ENCODE measurements at regions not wholly inside any gene's neighbourhood (a gene's known extent, or its start where the extent isn't known, plus 50 kb on each side); places are given as distances from the start of the nearest gene placed in this dataset.
A peak's percentile ranks its signal among the peaks of the same experiment; 100 is the strongest.

- Histone ChIP-seq H3K4me1 (ENCODE audit: control insufficient read depth in 5 of 5, insufficient read depth in 5 of 5, low read length in 5 of 5) (peaks cover 0 to 6% (median 5%) of the 10 kb centered on the region in 5 donors), H3K9ac (ENCODE audit: low read length in 5 of 5) (no peak overlapping the region), H3K36me3 (ENCODE audit: control insufficient read depth in 5 of 5, insufficient read depth in 5 of 5, low read length in 5 of 5) (no peaks in the 10 kb centered on the region), H3K27me3 (ENCODE audit: control insufficient read depth in 5 of 5, insufficient read depth in 4 of 5, low read length in 5 of 5) (peaks cover 0 to 2% (median 0%) of the 10 kb centered on the region in 5 donors), H3K27ac (ENCODE audit: low read depth, low read length) (no peak overlapping the region), H3K4me3 (ENCODE audit: low read depth in 1 of 5, low read length in 5 of 5) (no peak overlapping the region), H3K9me3 (ENCODE audit: control insufficient read depth in 5 of 5, low read length in 5 of 5) (no peaks in the 10 kb centered on the region)
Measured at GRCh38 chr5:148730270-148730669, 75.9 kb upstream of the HTR4 start.

DNA sequence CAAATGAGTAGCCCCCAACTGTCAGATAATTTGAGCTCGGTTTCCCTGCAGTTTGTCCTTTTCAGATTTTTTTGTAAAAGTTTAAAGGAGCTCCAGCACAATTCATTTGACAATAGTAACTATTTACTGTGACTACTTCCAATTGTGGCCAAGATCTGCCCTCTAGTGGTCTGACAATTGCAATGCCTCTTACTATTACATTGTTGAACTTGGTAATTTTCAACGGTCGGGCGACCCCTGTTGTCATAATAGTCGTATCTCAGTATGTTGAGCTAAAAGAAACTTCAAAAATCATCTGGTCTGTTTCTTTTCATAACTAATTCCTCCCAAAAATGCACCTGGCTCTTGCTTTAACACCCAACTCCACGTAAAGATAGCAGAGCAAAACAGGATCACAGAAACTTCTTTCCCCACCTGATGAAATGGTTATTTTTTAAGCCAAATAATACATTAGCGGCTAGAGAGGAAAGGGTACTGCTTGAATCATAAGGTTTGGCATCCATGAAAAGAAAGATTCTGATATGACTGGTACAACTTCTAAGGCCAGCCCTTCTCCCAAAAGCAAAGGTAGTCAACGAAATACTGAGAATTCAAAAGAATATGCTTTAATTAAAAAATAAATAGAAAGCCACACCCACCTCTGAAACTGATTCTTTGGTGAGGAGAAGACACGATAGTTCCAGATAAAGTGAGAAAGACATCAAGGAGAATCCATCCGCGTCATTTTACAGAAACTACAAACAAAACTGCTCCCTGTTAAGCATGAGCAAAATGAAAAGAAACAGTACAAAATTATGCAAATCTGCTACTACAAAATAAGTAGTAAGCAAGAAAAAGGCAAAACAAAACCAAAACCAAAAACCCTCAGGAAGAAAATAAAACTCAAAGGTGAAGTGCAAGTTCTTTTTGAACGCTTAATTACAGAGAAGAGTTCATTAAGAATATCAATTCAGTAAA lies 76.9 kb upstream of the HTR4 start:
- peaks cover 2 to 12% (median 12%) of the 10 kb centered on the region in 5 donors for H3K4me1 ChIP-seq (ENCODE audit: control insufficient read depth in 5 of 5, insufficient read depth in 5 of 5, low read length in 5 of 5)
- H3K27ac ChIP-seq (ENCODE audit: low read depth, low read length) = no peak overlapping the region
- H3K9me3 ChIP-seq (ENCODE audit: control insufficient read depth in 5 of 5, low read length in 5 of 5) = no peaks in the 10 kb centered on the region
- no peaks in the 10 kb centered on the region for H3K27me3 ChIP-seq (ENCODE audit: control insufficient read depth in 5 of 5, insufficient read depth in 4 of 5, low read length in 5 of 5)
- H3K9ac ChIP-seq (ENCODE audit: low read length in 5 of 5) = no peak overlapping the region
- H3K36me3 ChIP-seq (ENCODE audit: control insufficient read depth in 5 of 5, insufficient read depth in 5 of 5, low read length in 5 of 5) = no peaks in the 10 kb centered on the region
- H3K4me3 ChIP-seq (ENCODE audit: low read depth in 1 of 5, low read length in 5 of 5) = peak overlapping the region in 3 of 5 donors; percentile 1 to 47 (median 26)

- Histone ChIP-seq H3K4me3 (ENCODE audit: low read depth in 1 of 5, low read length in 5 of 5) (no peak overlapping the region), H3K27me3 (ENCODE audit: control insufficient read depth in 5 of 5, insufficient read depth in 4 of 5, low read length in 5 of 5) (no peaks in the 10 kb centered on the region), H3K27ac (ENCODE audit: low read depth, low read length) (no peak overlapping the region), H3K9ac (ENCODE audit: low read length in 5 of 5) (no peak overlapping the region), H3K36me3 (ENCODE audit: control insufficient read depth in 5 of 5, insufficient read depth in 5 of 5, low read length in 5 of 5) (no peaks in the 10 kb centered on the region), H3K4me1 (ENCODE audit: control insufficient read depth in 5 of 5, insufficient read depth in 5 of 5, low read length in 5 of 5) (peaks cover 2 to 27% (median 26%) of the 10 kb centered on the region in 5 donors), H3K9me3 (ENCODE audit: control insufficient read depth in 5 of 5, low read length in 5 of 5) (no peaks in the 10 kb centered on the region)
Measured at GRCh38 chr5:148732692-148733091, 78.4 kb upstream of the HTR4 start.

DNA sequence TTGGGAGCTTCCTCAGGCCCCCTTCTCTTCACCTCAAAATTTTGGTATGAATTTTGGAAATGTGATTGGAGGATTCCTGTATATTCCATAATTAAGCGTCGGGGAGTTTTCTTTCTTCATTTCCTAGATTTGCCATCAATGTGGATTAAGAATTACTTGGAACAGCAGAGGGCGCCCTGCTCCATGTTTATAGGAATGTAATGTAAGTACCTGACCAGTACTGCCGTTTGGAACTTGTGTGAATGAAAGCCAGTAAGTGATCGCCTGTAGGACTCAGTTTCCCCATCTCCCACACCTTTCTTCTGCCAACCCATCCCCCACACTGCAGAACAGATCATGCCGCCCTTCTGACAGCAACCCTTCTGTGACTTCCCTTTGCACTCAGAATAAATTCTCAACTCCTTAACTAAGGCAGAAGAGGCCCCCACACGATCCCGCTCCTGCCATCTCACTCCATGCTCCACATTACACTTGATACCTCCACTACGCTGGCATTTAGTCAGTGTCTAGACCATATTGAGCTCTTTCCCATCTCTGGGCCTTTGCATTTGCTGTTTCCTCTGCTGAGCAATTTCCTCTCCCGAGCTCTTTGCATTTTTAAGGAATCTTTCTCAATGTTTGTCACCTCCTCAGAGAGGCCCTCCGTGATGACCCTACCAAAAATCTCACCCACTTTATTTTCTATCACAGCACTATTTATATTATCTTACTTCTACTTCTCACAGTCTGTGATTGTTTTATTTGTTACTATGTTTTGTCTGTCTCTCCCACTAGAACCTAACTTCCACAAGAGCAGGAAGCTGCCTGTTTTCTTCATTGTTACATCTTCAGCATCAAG lies 79.5 kb upstream of the HTR4 start:
- H3K4me3 ChIP-seq (ENCODE audit: low read depth in 1 of 5, low read length in 5 of 5) = peak overlapping the region in 1 of 5 donors; percentile 25
- no peaks in the 10 kb centered on the region for H3K9me3 ChIP-seq (ENCODE audit: control insufficient read depth in 5 of 5, low read length in 5 of 5)
- H3K36me3 ChIP-seq (ENCODE audit: control insufficient read depth in 5 of 5, insufficient read depth in 5 of 5, low read length in 5 of 5) = no peaks in the 10 kb centered on the region
- H3K9ac ChIP-seq (ENCODE audit: low read length in 5 of 5) = no peak overlapping the region
- no peaks in the 10 kb centered on the region for H3K27me3 ChIP-seq (ENCODE audit: control insufficient read depth in 5 of 5, insufficient read depth in 4 of 5, low read length in 5 of 5)
- peaks cover 2 to 37% (median 33%) of the 10 kb centered on the region in 5 donors for H3K4me1 ChIP-seq (ENCODE audit: control insufficient read depth in 5 of 5, insufficient read depth in 5 of 5, low read length in 5 of 5)
- no peak overlapping the region for H3K27ac ChIP-seq (ENCODE audit: low read depth, low read length)

- H3K9ac ChIP-seq (ENCODE audit: low read length in 5 of 5) = no peak overlapping the region
- no peaks in the 10 kb centered on the region for H3K36me3 ChIP-seq (ENCODE audit: control insufficient read depth in 5 of 5, insufficient read depth in 5 of 5, low read length in 5 of 5)
- H3K27ac ChIP-seq (ENCODE audit: low read depth, low read length) = no peak overlapping the region
- no peak overlapping the region for H3K4me3 ChIP-seq (ENCODE audit: low read depth in 1 of 5, low read length in 5 of 5)
- H3K27me3 ChIP-seq (ENCODE audit: control insufficient read depth in 5 of 5, insufficient read depth in 4 of 5, low read length in 5 of 5) = no peaks in the 10 kb centered on the region
- no peaks in the 10 kb centered on the region for H3K9me3 ChIP-seq (ENCODE audit: control insufficient read depth in 5 of 5, low read length in 5 of 5)
- peaks cover 5 to 44% (median 40%) of the 10 kb centered on the region in 5 donors for H3K4me1 ChIP-seq (ENCODE audit: control insufficient read depth in 5 of 5, insufficient read depth in 5 of 5, low read length in 5 of 5)
Measured at GRCh38 chr5:148734518-148734917, 80.2 kb upstream of the HTR4 start.

GRCh38 chr5:148735301-148735835 lies 81.0 kb upstream of the HTR4 start:
- Histone ChIP-seq H3K27me3 (ENCODE audit: control insufficient read depth in 5 of 5, insufficient read depth in 4 of 5, low read length in 5 of 5) (no peaks in the 10 kb centered on the region), H3K9me3 (ENCODE audit: control insufficient read depth in 5 of 5, low read length in 5 of 5) (no peaks in the 10 kb centered on the region), H3K4me1 (ENCODE audit: control insufficient read depth in 5 of 5, insufficient read depth in 5 of 5, low read length in 5 of 5) (peaks cover 5 to 53% (median 48%) of the 10 kb centered on the region in 5 donors), H3K4me3 (ENCODE audit: low read depth in 1 of 5, low read length in 5 of 5) (no peak overlapping the region), H3K36me3 (ENCODE audit: control insufficient read depth in 5 of 5, insufficient read depth in 5 of 5, low read length in 5 of 5) (no peaks in the 10 kb centered on the region), H3K9ac (ENCODE audit: low read length in 5 of 5) (no peak overlapping the region), H3K27ac (ENCODE audit: low read depth, low read length) (no peak overlapping the region)

- Histone ChIP-seq H3K9me3 (ENCODE audit: control insufficient read depth in 5 of 5, low read length in 5 of 5) (no peaks in the 10 kb centered on the region), H3K9ac (ENCODE audit: low read length in 5 of 5) (peak overlapping the region in 1 of 5 donors; percentile 53), H3K4me3 (ENCODE audit: low read depth in 1 of 5, low read length in 5 of 5) (peak overlapping the region in 1 of 5 donors; percentile 9), H3K27ac (ENCODE audit: low read depth, low read length) (peak overlapping the region; percentile 64), H3K27me3 (ENCODE audit: control insufficient read depth in 5 of 5, insufficient read depth in 4 of 5, low read length in 5 of 5) (no peaks in the 10 kb centered on the region), H3K4me1 (ENCODE audit: control insufficient read depth in 5 of 5, insufficient read depth in 5 of 5, low read length in 5 of 5) (peaks cover 5 to 61% (median 55%) of the 10 kb centered on the region in 5 donors), H3K36me3 (ENCODE audit: control insufficient read depth in 5 of 5, insufficient read depth in 5 of 5, low read length in 5 of 5) (no peaks in the 10 kb centered on the region)
Measured at GRCh38 chr5:148739023-148739422, 84.7 kb upstream of the HTR4 start.

DNA sequence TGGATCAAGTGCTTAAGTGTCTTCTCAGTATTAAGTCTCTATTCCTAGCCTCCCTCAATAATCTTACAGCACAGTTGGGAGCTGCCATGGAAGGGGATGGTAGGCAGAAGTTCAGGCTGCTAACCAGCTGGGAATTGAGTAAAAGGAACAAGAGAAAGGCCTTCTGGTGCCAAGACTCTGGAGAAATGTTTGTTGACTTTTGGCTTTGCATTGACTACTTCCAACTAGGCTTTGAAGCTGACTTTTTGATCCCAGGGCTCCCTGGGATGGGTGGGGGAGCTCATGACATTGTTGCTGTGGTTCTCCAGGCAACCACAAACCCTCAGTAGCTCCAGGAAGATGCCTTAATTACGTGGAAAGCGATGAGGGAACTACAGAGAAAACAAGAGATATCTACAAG lies 85.2 kb upstream of the HTR4 start:
- H3K27ac ChIP-seq (ENCODE audit: low read depth, low read length) = peak overlapping the region; percentile 64
- H3K4me1 ChIP-seq (ENCODE audit: control insufficient read depth in 5 of 5, insufficient read depth in 5 of 5, low read length in 5 of 5) = peaks cover 5 to 61% (median 55%) of the 10 kb centered on the region in 5 donors
- H3K27me3 ChIP-seq (ENCODE audit: control insufficient read depth in 5 of 5, insufficient read depth in 4 of 5, low read length in 5 of 5) = no peaks in the 10 kb centered on the region
- H3K36me3 ChIP-seq (ENCODE audit: control insufficient read depth in 5 of 5, insufficient read depth in 5 of 5, low read length in 5 of 5) = no peaks in the 10 kb centered on the region
- H3K9me3 ChIP-seq (ENCODE audit: control insufficient read depth in 5 of 5, low read length in 5 of 5) = no peaks in the 10 kb centered on the region
- no peak overlapping the region for H3K4me3 ChIP-seq (ENCODE audit: low read depth in 1 of 5, low read length in 5 of 5)
- H3K9ac ChIP-seq (ENCODE audit: low read length in 5 of 5) = peak overlapping the region in 1 of 5 donors; percentile 53

DNA sequence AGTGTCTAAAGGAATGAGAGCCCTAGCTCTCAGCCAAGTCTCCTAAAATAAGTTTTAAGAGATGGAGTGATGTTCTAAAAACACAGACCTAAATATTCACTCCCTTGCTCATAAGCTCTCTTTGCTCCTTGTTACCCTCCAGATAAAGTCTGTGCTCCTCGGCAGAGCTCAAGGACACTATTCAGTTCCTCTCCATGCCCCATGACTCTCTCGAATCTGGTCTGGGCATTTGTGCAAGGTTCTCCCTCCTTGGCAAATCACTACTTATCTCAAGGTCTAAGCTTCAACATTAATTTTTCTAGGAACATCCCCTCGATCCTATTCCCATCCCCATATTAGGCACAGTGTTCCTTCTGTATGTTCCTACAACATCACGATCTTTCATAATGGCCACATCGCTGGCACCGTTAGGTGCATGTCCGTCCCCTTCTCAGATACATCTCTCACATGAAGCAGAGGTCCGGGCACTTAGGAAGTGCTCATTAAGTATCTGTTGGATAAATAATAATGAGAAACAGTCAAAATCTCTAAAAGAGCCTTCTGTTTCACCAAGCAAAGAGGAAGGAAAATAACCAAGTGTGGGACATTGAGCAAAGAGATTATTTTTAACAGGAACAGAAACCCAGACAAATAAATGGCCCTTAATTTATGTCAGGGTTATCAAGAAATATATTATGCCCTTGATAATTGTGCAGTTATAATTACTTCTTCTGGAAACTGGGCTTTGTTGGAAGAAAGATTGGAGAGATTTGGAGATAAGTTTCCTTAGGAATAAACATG lies 85.9 kb upstream of the HTR4 start:
- Histone ChIP-seq H3K4me1 (ENCODE audit: control insufficient read depth in 5 of 5, insufficient read depth in 5 of 5, low read length in 5 of 5) (peaks cover 5 to 61% (median 55%) of the 10 kb centered on the region in 5 donors), H3K27me3 (ENCODE audit: control insufficient read depth in 5 of 5, insufficient read depth in 4 of 5, low read length in 5 of 5) (no peaks in the 10 kb centered on the region), H3K4me3 (ENCODE audit: low read depth in 1 of 5, low read length in 5 of 5) (peak overlapping the region in 1 of 5 donors; percentile 23), H3K9ac (ENCODE audit: low read length in 5 of 5) (no peak overlapping the region), H3K36me3 (ENCODE audit: control insufficient read depth in 5 of 5, insufficient read depth in 5 of 5, low read length in 5 of 5) (no peaks in the 10 kb centered on the region), H3K9me3 (ENCODE audit: control insufficient read depth in 5 of 5, low read length in 5 of 5) (no peaks in the 10 kb centered on the region), H3K27ac (ENCODE audit: low read depth, low read length) (peak overlapping the region; percentile 64)

Data from subcutaneous abdominal adipose tissue (tissue), 5 donors.